Thyroid gland (tissue), 4 donors: ENCODE measurements at regions not wholly inside any gene's neighbourhood (a gene's known extent, or its start where the extent isn't known, plus 50 kb on each side); places are given as distances from the start of the nearest gene placed in this dataset.

Source experiments
- POLR2A ChIP-seq, 2 donors: fragments of 450-650 bp; IDR thresholded peaks; one replicate each; pipeline ENCODE4 v1.6.1; 2017; ENCODE audit warnings: antibody characterized with exemption in 2 of 2, mild to moderate bottlenecking in 2 of 2, moderate library complexity in 1 of 2
- TF ChIP-seq, protein P1 (sequence below), 6 experiments: fragments of 200-600 bp in 3 of 6; fragments of 450-650 bp in 3 of 6; sonication (generic) in 3 of 6; IDR thresholded peaks; one replicate each; pipeline ENCODE4 v1.5.1; 2016 to 2019; ENCODE audit warnings: antibody characterized with exemption in 6 of 6, mild to moderate bottlenecking in 2 of 6, inconsistent platforms in 1 of 6, moderate library complexity in 1 of 6

- TF ChIP-seq, protein P1, sequence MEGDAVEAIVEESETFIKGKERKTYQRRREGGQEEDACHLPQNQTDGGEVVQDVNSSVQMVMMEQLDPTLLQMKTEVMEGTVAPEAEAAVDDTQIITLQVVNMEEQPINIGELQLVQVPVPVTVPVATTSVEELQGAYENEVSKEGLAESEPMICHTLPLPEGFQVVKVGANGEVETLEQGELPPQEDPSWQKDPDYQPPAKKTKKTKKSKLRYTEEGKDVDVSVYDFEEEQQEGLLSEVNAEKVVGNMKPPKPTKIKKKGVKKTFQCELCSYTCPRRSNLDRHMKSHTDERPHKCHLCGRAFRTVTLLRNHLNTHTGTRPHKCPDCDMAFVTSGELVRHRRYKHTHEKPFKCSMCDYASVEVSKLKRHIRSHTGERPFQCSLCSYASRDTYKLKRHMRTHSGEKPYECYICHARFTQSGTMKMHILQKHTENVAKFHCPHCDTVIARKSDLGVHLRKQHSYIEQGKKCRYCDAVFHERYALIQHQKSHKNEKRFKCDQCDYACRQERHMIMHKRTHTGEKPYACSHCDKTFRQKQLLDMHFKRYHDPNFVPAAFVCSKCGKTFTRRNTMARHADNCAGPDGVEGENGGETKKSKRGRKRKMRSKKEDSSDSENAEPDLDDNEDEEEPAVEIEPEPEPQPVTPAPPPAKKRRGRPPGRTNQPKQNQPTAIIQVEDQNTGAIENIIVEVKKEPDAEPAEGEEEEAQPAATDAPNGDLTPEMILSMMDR (IDR thresholded peaks at IDR 0.05), result no peak
- no peak for TF ChIP-seq POLR2A (IDR thresholded peaks at IDR 0.05)
Observed at GRCh38 chr10:6787718-6788117, 207.6 kb upstream of the PRKCQ start.
